Endothelial cell of umbilical vein (primary cell): ENCODE measurements at regions not wholly inside any gene's neighbourhood (a gene's known extent, or its start where the extent isn't known, plus 50 kb on each side); places are given as distances from the start of the nearest gene placed in this dataset.

Source experiments
- BruUV-seq: library from RNA; stranded (reverse); fragments of 400-500 nt; replicated peaks from 2 replicates; lab custom pipeline; 2021; lab: Mats Ljungman, UMichigan
- CTCF ChIA-PET: fragments of 300-600, 350-600 bp; sonication (Branson Sonifier 250); formaldehyde crosslinking; loops from one replicate; lab custom pipeline; 2021; ENCODE audit warnings: antibody characterized with exemption, inconsistent platforms; lab: Charles Lee
- POLR2A ChIA-PET: fragments of 300-600, 350-600 bp; sonication (Branson Sonifier 250); formaldehyde crosslinking; loops from one replicate; lab custom pipeline; 2021; ENCODE audit warnings: antibody characterized with exemption, inconsistent platforms; lab: Charles Lee
- DNase-seq: peaks from one replicate; pipeline ENCODE4 v3.0.0-alpha.2; 2011; ENCODE audit warnings: low read depth, low spot score
- FAIRE-seq: peaks from 2 replicates; lab custom pipeline; 2011; peaks lifted over from hg19 to GRCh38; lab: Jason Lieb, UNC
- H2AFZ ChIP-seq: 2 replicates; pipeline ENCODE4 v1.6.0; 2012; ENCODE audit warnings: low read depth, low read length, control low read depth, inconsistent platforms
- H3K27ac ChIP-seq: 2 replicates; pipeline ENCODE4 v1.5.1; 2011; ENCODE audit warnings: low read depth, mild to moderate bottlenecking, control low read depth, low read length, moderate library complexity; ENCODE audit not compliant: insufficient read depth
- H3K27me3 ChIP-seq, 2 experiments: 2 replicates each; pipeline versions ENCODE4 v1.6.0 to v1.6.1; 2011; ENCODE audit warnings: low read length in 2 of 2, mixed read lengths in 1 of 2; ENCODE audit not compliant: control insufficient read depth in 2 of 2, insufficient read depth in 2 of 2
- H3K36me3 ChIP-seq, 2 experiments: 2 replicates in 1 of 2; 3 replicates in 1 of 2; pipeline ENCODE4 v1.5.1; 2011; ENCODE audit warnings: low read length in 2 of 2, mild to moderate bottlenecking in 1 of 2, moderate library complexity in 1 of 2; ENCODE audit not compliant: control insufficient read depth in 2 of 2, insufficient read depth in 2 of 2; ENCODE audit errors: extremely low read depth in 1 of 2
- H3K4me1 ChIP-seq: 3 replicates; pipeline ENCODE4 v1.5.1; 2011; ENCODE audit warnings: mild to moderate bottlenecking, low read length; ENCODE audit not compliant: control insufficient read depth, insufficient read depth; ENCODE audit errors: extremely low read depth
- H3K4me2 ChIP-seq: 2 replicates; pipeline ENCODE4 v1.6.1; 2011; ENCODE audit warnings: low read length, control low read depth, mixed read lengths; ENCODE audit not compliant: insufficient read depth
- H3K4me3 ChIP-seq, 3 experiments: fragments of 200-600 bp in 1 of 3; sonication (generic), shearing (Covaris generic) in 1 of 3; replicated peaks in 1 of 3; 2 replicates each; pipeline ENCODE4 v1.5.1; 2011 to 2016; ENCODE audit warnings: control low read depth in 3 of 3, low read length in 3 of 3, mild to moderate bottlenecking in 2 of 3, inconsistent platforms in 1 of 3, low read depth in 1 of 3, moderate library complexity in 1 of 3; ENCODE audit not compliant: insufficient read depth in 1 of 3
- H3K79me2 ChIP-seq: 2 replicates; pipeline ENCODE4 v1.6.0; 2012; ENCODE audit warnings: low read length, inconsistent platforms; ENCODE audit not compliant: control insufficient read depth, insufficient read depth
- H3K9ac ChIP-seq: replicated peaks from 2 replicates; pipeline ENCODE3; 2011; ENCODE audit warnings: low read length, control low read depth; ENCODE audit not compliant: insufficient read depth; ENCODE audit errors: extremely low read depth
- H3K9me1 ChIP-seq: replicated peaks from 3 replicates; pipeline ENCODE4 v1.6.0; 2011; ENCODE audit warnings: mild to moderate bottlenecking, low read length; ENCODE audit not compliant: control insufficient read depth, insufficient read depth; ENCODE audit errors: extremely low read depth
- H3K9me3 ChIP-seq: replicated peaks from 2 replicates; pipeline ENCODE4 v1.5.1; 2012; ENCODE audit warnings: low read length, inconsistent platforms; ENCODE audit not compliant: control insufficient read depth, insufficient read depth
- H4K20me1 ChIP-seq: replicated peaks from 2 replicates; pipeline ENCODE3; 2011; ENCODE audit warnings: mild to moderate bottlenecking, low read length; ENCODE audit not compliant: control insufficient read depth, insufficient read depth; ENCODE audit errors: extremely low read depth
- JUN ChIP-seq: IDR thresholded peaks from 2 replicates; pipeline ENCODE4 v1.6.1; 2011; ENCODE audit warnings: borderline replicate concordance, low read depth; ENCODE audit not compliant: insufficient read length, insufficient read depth
- MAX ChIP-seq: IDR thresholded peaks from 2 replicates; pipeline ENCODE4 v1.6.1; 2011; ENCODE audit not compliant: insufficient read depth, insufficient read length
- MYC ChIP-seq: IDR thresholded peaks from one replicate; pipeline ENCODE4 v1.6.1; 2011; ENCODE audit warnings: mild to moderate bottlenecking, low read depth, low read length
- POLR2AphosphoS5 ChIP-seq: IDR thresholded peaks from 2 replicates; pipeline ENCODE4 v1.6.1; 2012; ENCODE audit warnings: low read depth, mild to moderate bottlenecking, control low read depth, low read length, moderate library complexity; ENCODE audit not compliant: insufficient read depth
- dilution Hi-C: fragments of 300-500 bp; cut with MboI; formaldehyde crosslinking; loops from one replicate; pipeline ENCODE4 v1.15.0; 2019; ENCODE audit warnings: low sequenced_read_pairs; ENCODE audit not compliant: extremely low pct_ligation_motif_present
- intact Hi-C: fragments of 100-400 bp; cut with micrococcal nuclease; formaldehyde crosslinking; loops from one replicate; pipeline ENCODE4 v1.10.0; 2022

GRCh38 chr10:78618050-78618449 is 450.7 kb upstream of the ZMIZ1 start:
- no peak overlapping the region for H3K27ac ChIP-seq
- no peak for TF ChIP-seq POLR2AphosphoS5
- no peak for TF ChIP-seq MAX
- H3K9me3 ChIP-seq = no peaks in the 10 kb centered on the region
- H2AFZ ChIP-seq = no peak overlapping the region
- H3K4me1 ChIP-seq = no peaks in the 10 kb centered on the region
- no peaks in the 10 kb centered on the region for H4K20me1 ChIP-seq
- no peaks in the 10 kb centered on the region for H3K36me3 ChIP-seq
- DNase-seq = no peak
- no peaks in the 10 kb centered on the region for H3K9me1 ChIP-seq
- dilution Hi-C loops = no loop called here
- POLR2A ChIA-PET = no interaction called here
- CTCF ChIA-PET = no interaction called here
- no peak overlapping the region for H3K4me2 ChIP-seq
- no peak for FAIRE-seq
- H3K4me3 ChIP-seq = no peak overlapping the region
- intact Hi-C loops = no loop called here
- no peak overlapping the region for H3K9ac ChIP-seq
- H3K79me2 ChIP-seq = no peaks in the 10 kb centered on the region
- H3K27me3 ChIP-seq = peaks cover 4 to 7% of the 10 kb centered on the region in 2 experiments
- BruUV-seq = no TSS peak

GRCh38 chr10:78619115-78619851 is 449.5 kb upstream of the ZMIZ1 start:
- ChIA-PET POLR2A (no interaction called here), CTCF (no interaction called here)
- Histone ChIP-seq H3K4me3 (no peak overlapping the region), H4K20me1 (no peaks in the 10 kb centered on the region), H3K9me3 (no peaks in the 10 kb centered on the region), H3K9me1 (no peaks in the 10 kb centered on the region), H3K36me3 (no peaks in the 10 kb centered on the region), H2AFZ (no peak overlapping the region), H3K79me2 (no peaks in the 10 kb centered on the region), H3K27me3 (peaks cover 5 to 7% of the 10 kb centered on the region in 2 experiments), H3K4me1 (no peaks in the 10 kb centered on the region), H3K4me2 (no peak overlapping the region), H3K27ac (no peak overlapping the region), H3K9ac (no peak overlapping the region)
- no peak for TF ChIP-seq MYC
- TF ChIP-seq POLR2AphosphoS5 = no peak
- TF ChIP-seq JUN = no peak
- DNase-seq (no peak), FAIRE-seq (no peak)
- BruUV-seq = no TSS peak
- intact Hi-C loops = no loop called here
- dilution Hi-C loops = no loop called here
